ENCODE measurements at regions not wholly inside any gene's neighbourhood (a gene's known extent, or its start where the extent isn't known, plus 50 kb on each side); places are given as distances from the start of the nearest gene placed in this dataset.

DNA sequence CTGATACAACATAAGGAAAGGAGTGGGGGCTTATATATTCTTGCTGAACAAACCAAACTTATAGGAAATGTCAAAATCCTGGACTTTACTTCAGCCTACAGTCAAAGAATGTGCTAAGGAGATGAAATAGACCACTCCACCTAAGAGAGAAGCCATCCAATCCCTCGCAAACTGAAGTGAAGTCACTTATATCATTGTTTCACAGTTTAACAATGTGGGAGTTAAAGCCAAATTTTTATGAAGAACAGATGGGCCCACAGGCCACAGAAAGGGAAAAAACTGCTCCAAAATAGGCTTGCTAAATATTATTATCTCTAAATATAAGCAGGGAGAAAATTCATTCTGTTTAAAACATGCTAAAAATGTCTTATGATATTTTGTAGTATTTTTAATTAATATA, 233.3 kb downstream of the GAS1 start:
- H3K4me1 Mint-ChIP-seq (ENCODE audit: low read depth, unreplicated experiment), result no peaks in the 10 kb centered on the region
- TF ChIP-seq, protein P1, sequence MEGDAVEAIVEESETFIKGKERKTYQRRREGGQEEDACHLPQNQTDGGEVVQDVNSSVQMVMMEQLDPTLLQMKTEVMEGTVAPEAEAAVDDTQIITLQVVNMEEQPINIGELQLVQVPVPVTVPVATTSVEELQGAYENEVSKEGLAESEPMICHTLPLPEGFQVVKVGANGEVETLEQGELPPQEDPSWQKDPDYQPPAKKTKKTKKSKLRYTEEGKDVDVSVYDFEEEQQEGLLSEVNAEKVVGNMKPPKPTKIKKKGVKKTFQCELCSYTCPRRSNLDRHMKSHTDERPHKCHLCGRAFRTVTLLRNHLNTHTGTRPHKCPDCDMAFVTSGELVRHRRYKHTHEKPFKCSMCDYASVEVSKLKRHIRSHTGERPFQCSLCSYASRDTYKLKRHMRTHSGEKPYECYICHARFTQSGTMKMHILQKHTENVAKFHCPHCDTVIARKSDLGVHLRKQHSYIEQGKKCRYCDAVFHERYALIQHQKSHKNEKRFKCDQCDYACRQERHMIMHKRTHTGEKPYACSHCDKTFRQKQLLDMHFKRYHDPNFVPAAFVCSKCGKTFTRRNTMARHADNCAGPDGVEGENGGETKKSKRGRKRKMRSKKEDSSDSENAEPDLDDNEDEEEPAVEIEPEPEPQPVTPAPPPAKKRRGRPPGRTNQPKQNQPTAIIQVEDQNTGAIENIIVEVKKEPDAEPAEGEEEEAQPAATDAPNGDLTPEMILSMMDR (IDR thresholded peaks at IDR 0.05; ENCODE audit: unreplicated experiment), result no peak
- CTCF ChIA-PET, result no interaction called here
- DNase-seq, result no peak
- no peak overlapping the region for H3K27ac Mint-ChIP-seq (ENCODE audit: unreplicated experiment)
- H3K36me3 Mint-ChIP-seq (ENCODE audit: insufficient read depth, unreplicated experiment), result no peaks in the 10 kb centered on the region
- no peaks in the 10 kb centered on the region for H3K9me3 Mint-ChIP-seq (ENCODE audit: low read depth, unreplicated experiment)
- no peaks in the 10 kb centered on the region for H3K27me3 Mint-ChIP-seq (ENCODE audit: unreplicated experiment)
- no TSS peak for BruUV-seq (replicated peaks)
- no peak overlapping the region for H3K4me3 Mint-ChIP-seq (ENCODE audit: low read depth, unreplicated experiment)
- intact Hi-C loops (cut with micrococcal nuclease; ENCODE audit: unreplicated experiment), result no loop called here

- CTCF ChIA-PET, result no interaction called here
- DNase-seq, result no peak
- no peaks in the 10 kb centered on the region for H3K36me3 Mint-ChIP-seq (ENCODE audit: insufficient read depth, unreplicated experiment)
Observed at GRCh38 chr9:86713470-86713869, 233.8 kb downstream of the GAS1 start.

DNA sequence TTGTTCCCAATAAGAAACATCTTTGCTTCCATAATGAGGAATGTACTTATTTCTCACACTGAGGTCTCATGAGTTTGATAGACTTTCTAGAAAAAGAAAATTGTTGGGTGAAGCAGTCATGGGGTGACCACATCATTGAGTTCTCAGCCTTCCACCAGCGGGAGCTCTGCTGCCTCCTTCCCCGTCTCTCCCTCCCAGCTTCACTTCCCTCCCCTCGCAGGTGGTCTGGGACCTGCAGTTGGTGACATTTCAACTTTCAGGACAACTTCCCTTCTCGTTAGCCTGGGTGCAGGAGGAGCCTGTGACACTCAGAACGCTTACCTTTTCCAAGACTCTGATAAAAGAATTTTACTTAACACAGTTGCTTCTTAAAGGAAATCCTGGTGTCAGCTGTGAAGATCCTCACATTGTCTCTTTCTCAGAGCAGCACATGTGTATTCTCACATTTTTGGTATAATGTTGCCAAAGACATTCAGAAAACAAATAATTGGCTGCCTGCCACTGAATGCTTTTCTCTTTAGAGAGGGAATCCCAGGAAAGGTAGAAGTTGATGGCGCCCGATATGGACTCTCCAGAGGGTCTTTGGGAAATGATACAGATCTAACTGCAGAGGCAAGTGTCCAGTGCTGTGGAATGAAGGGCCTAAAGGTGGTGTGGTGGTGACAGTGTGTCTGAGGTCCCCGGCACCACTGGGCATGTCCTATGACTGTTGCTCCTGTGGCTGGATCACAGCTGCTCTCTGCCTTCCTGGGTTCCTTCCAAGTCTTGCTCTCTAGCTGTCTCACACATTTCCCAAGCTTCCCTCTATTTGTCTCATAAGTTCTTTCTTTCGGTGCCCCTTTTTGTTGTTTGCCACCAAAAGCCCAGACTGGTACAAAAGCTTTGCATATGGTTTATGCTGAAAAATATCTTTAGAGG, 238.1 kb downstream of the GAS1 start:
- Mint-ChIP-seq H3K4me3 (ENCODE audit: low read depth, unreplicated experiment) (no peak overlapping the region), H3K36me3 (ENCODE audit: insufficient read depth, unreplicated experiment) (no peaks in the 10 kb centered on the region), H3K27me3 (ENCODE audit: unreplicated experiment) (no peaks in the 10 kb centered on the region), H3K9me3 (ENCODE audit: low read depth, unreplicated experiment) (peaks cover 2% of the 10 kb centered on the region), H3K27ac (ENCODE audit: unreplicated experiment) (no peak overlapping the region), H3K4me1 (ENCODE audit: low read depth, unreplicated experiment) (no peaks in the 10 kb centered on the region)
- CTCF ChIA-PET, result no interaction called here
- TF ChIP-seq, protein P1 (IDR thresholded peaks at IDR 0.05; ENCODE audit: unreplicated experiment), result no peak
- BruUV-seq (replicated peaks), result no TSS peak
- intact Hi-C loops (cut with micrococcal nuclease; ENCODE audit: unreplicated experiment), result no loop called here
- DNase-seq, result no peak

More at GRCh38 chr9:86713470-86713869, 233.8 kb downstream of the GAS1 start:
- Mint-ChIP-seq H3K27ac (ENCODE audit: unreplicated experiment) (no peak overlapping the region), H3K4me1 (ENCODE audit: low read depth, unreplicated experiment) (no peaks in the 10 kb centered on the region), H3K9me3 (ENCODE audit: low read depth, unreplicated experiment) (no peaks in the 10 kb centered on the region), H3K27me3 (ENCODE audit: unreplicated experiment) (no peaks in the 10 kb centered on the region), H3K4me3 (ENCODE audit: low read depth, unreplicated experiment) (no peak overlapping the region)
- no TSS peak for BruUV-seq (replicated peaks)
- intact Hi-C loops (cut with micrococcal nuclease; ENCODE audit: unreplicated experiment), result no loop called here
- TF ChIP-seq, protein P1 (IDR thresholded peaks at IDR 0.05; ENCODE audit: unreplicated experiment), result no peak

DNA sequence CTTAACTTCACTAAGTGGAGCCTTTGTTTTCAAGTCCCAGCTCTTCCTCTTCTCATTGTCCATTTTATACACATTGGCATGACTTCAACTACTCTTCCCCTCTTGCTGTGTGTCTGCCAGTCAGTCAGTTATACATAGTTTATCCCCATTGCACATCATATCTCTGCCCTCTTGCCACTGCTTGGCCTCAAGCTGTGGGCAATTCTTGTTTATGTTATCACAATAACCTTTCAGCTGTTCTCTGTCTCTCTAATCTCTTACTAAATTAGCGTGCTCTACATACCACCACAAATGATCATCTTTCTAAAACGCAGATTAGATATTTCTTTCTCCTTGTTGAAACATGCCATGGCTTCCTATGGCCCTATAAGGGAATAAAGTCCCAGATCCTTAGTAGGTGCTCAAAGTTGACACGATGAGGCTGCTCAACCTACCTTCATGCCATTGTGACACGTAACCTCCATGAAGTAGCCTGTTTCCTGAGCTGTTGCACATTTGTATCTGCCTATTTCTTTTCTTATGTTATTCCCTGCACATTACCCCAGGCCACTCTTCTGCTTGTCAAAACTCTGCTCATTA, 239.3 kb downstream of the GAS1 start:
- Mint-ChIP-seq H3K4me3 (ENCODE audit: low read depth, unreplicated experiment) (no peak overlapping the region), H3K4me1 (ENCODE audit: low read depth, unreplicated experiment) (no peaks in the 10 kb centered on the region), H3K27me3 (ENCODE audit: unreplicated experiment) (no peaks in the 10 kb centered on the region), H3K36me3 (ENCODE audit: insufficient read depth, unreplicated experiment) (no peaks in the 10 kb centered on the region), H3K27ac (ENCODE audit: unreplicated experiment) (no peak overlapping the region), H3K9me3 (ENCODE audit: low read depth, unreplicated experiment) (peaks cover 2% of the 10 kb centered on the region)
- TF ChIP-seq, protein P1 (IDR thresholded peaks at IDR 0.05; ENCODE audit: unreplicated experiment), result no peak
- CTCF ChIA-PET, result no interaction called here
- intact Hi-C loops (cut with micrococcal nuclease; ENCODE audit: unreplicated experiment), result no loop called here
- BruUV-seq (replicated peaks), result no TSS peak
- DNase-seq, result no peak
